GM23338 (cell line): ENCODE measurements at regions not wholly inside any gene's neighbourhood (a gene's known extent, or its start where the extent isn't known, plus 50 kb on each side); places are given as distances from the start of the nearest gene placed in this dataset.

Experiments used
- ATAC-seq: fragments of 200-7000 bp; cut with Tn5 transposase; 3 replicates; pipeline ENCODE4 v1.9.1; 2020
- DNase-seq: peaks from one replicate; pipeline ENCODE4 v3.0.0-alpha.2; 2015; ENCODE audit warnings: low spot score
- H2AFZ ChIP-seq: fragments of 200-600 bp; sonication (generic); 2 replicates; pipeline ENCODE4 v1.8.0; 2016; ENCODE audit warnings: antibody characterized with exemption, mild to moderate bottlenecking, moderate library complexity
- H3F3A ChIP-seq: fragments of 200-600 bp; sonication (generic); replicated peaks from 2 replicates; pipeline ENCODE4 v1.8.0; 2017; ENCODE audit warnings: antibody characterized with exemption, mixed run types, low read depth
- H3K27ac ChIP-seq: fragments of 200-600 bp; sonication (generic); 2 replicates; pipeline ENCODE4 v1.6.1; 2016; ENCODE audit warnings: low read depth
- H3K27me3 ChIP-seq: fragments of 200-600 bp; sonication (generic); 2 replicates; pipeline ENCODE4 v1.8.0; 2016; ENCODE audit warnings: mild to moderate bottlenecking, mixed run types, moderate library complexity; ENCODE audit not compliant: insufficient read depth
- H3K36me3 ChIP-seq: fragments of 200-600 bp; sonication (generic); 2 replicates; pipeline ENCODE4 v1.8.0; 2016; ENCODE audit warnings: mild to moderate bottlenecking; ENCODE audit not compliant: insufficient read depth
- H3K4me1 ChIP-seq: fragments of 200-600 bp; sonication (generic); 2 replicates; pipeline ENCODE4 v1.8.0; 2016; ENCODE audit warnings: mild to moderate bottlenecking, moderate library complexity; ENCODE audit not compliant: insufficient read depth
- H3K4me2 ChIP-seq: fragments of 200-600 bp; sonication (generic); 2 replicates; pipeline ENCODE4 v1.7.1; 2017; ENCODE audit warnings: mixed run types
- H3K4me3 ChIP-seq: fragments of 200-600 bp; sonication (generic); 2 replicates; pipeline ENCODE4 v1.6.1; 2016; ENCODE audit warnings: mixed run types
- H3K79me2 ChIP-seq: fragments of 200-600 bp; sonication (generic); replicated peaks from 2 replicates; pipeline ENCODE4 v1.8.0; 2017; ENCODE audit warnings: mild to moderate bottlenecking; ENCODE audit not compliant: insufficient read depth
- H3K9me2 ChIP-seq: fragments of 200-600 bp; sonication (generic); 2 replicates; pipeline ENCODE4 v1.8.0; 2017; ENCODE audit not compliant: insufficient read depth
- H4K20me1 ChIP-seq: fragments of 200-600 bp; sonication (generic); replicated peaks from 2 replicates; pipeline ENCODE4 v1.8.0; 2017; ENCODE audit warnings: mild to moderate bottlenecking; ENCODE audit not compliant: insufficient read depth
- H3K27ac Mint-ChIP-seq: 2 replicates; pipeline ENCODE4 v1.8.0; 2020; ENCODE audit warnings: inconsistent platforms, mild to moderate bottlenecking, moderate library complexity, mixed read lengths
- H3K27me3 Mint-ChIP-seq: 3 replicates; pipeline ENCODE4 v1.8.0; 2022; ENCODE audit warnings: low read depth, mild to moderate bottlenecking, moderate library complexity, mixed read lengths, inconsistent platforms; ENCODE audit not compliant: insufficient read depth, poor library complexity
- H3K36me3 Mint-ChIP-seq: 3 replicates; pipeline ENCODE4 v1.8.0; 2021; ENCODE audit warnings: low read depth, mild to moderate bottlenecking, inconsistent platforms, moderate library complexity, mixed read lengths
- H3K4me1 Mint-ChIP-seq: 3 replicates; pipeline ENCODE4 v1.8.0; 2020; ENCODE audit warnings: mild to moderate bottlenecking, inconsistent platforms, mixed read lengths
- H3K4me3 Mint-ChIP-seq: 3 replicates; pipeline ENCODE4 v1.8.0; 2021; ENCODE audit warnings: moderate library complexity, mild to moderate bottlenecking, inconsistent platforms, mixed read lengths
- H3K9me3 Mint-ChIP-seq: 3 replicates; pipeline ENCODE4 v1.8.0; 2020; ENCODE audit warnings: moderate library complexity, mild to moderate bottlenecking, inconsistent platforms, mixed read lengths
- CREB1 ChIP-seq: fragments of 250-450 bp; sonication (Bioruptor Pico); IDR thresholded peaks from 2 replicates; pipeline ENCODE4 v1.5.0; 2020; ENCODE audit warnings: low read depth, mild to moderate bottlenecking, moderate library complexity
- CTCF ChIP-seq, 2 experiments: fragments of 200-600 bp in 1 of 2; sonication (generic) in 1 of 2; conservative IDR thresholded peaks; 2 replicates each; pipeline versions ENCODE4 v1.5.1 to v1.6.1; 2016 to 2017; ENCODE audit warnings: antibody characterized with exemption in 2 of 2, low read depth in 2 of 2, mild to moderate bottlenecking in 2 of 2, moderate library complexity in 1 of 2
- ETS1 ChIP-seq: IDR thresholded peaks from 2 replicates; pipeline ENCODE4 v1.6.1; 2016; ENCODE audit warnings: antibody characterized with exemption
- EZH2 ChIP-seq: fragments of 200-600 bp; sonication (generic); IDR thresholded peaks from one replicate; pipeline ENCODE4 v1.8.0; 2017; ENCODE audit warnings: antibody characterized with exemption, mild to moderate bottlenecking, low read depth; ENCODE audit not compliant: unreplicated experiment
- EZH2phosphoT487 ChIP-seq: fragments of 200-600 bp; sonication (generic); IDR thresholded peaks from one replicate; pipeline ENCODE4 v1.8.1; 2018; ENCODE audit warnings: antibody characterized with exemption; ENCODE audit not compliant: unreplicated experiment
- JUNB ChIP-seq: IDR thresholded peaks from one replicate; pipeline ENCODE4 v1.6.1; 2016; ENCODE audit warnings: antibody characterized with exemption; ENCODE audit not compliant: unreplicated experiment
- NANOG ChIP-seq: IDR thresholded peaks from 2 replicates; pipeline ENCODE4 v1.6.1; 2016; ENCODE audit warnings: antibody characterized with exemption, borderline replicate concordance
- REST ChIP-seq: IDR thresholded peaks from one replicate; pipeline ENCODE4 v1.6.1; 2018; ENCODE audit warnings: antibody characterized with exemption; ENCODE audit not compliant: unreplicated experiment
- ZNF114 ChIP-seq: fragments of 250-450 bp; sonication (Bioruptor Pico); IDR thresholded peaks from 2 replicates; pipeline ENCODE4 v1.5.0; 2020; ENCODE audit warnings: mild to moderate bottlenecking, moderate library complexity
- ZNF331 ChIP-seq: fragments of 250-450 bp; sonication (Bioruptor Pico); IDR thresholded peaks from 2 replicates; pipeline ENCODE4 v1.5.0; 2020; ENCODE audit warnings: low read depth, mild to moderate bottlenecking, moderate library complexity

GRCh38 chr1:234536741-234537140 is 57.8 kb upstream of the TARBP1 start:
- H3K9me3 Mint-ChIP-seq, result no peaks in the 10 kb centered on the region
- Histone ChIP-seq H3K27ac (no peak overlapping the region), H2AFZ (0 out of 2 replicates have a peak overlapping the region, but pooled peaks have one; percentile 38), H3K79me2 (no peaks in the 10 kb centered on the region), H3K4me3 (no peak overlapping the region), H3K4me2 (no peak overlapping the region), H3K9me2 (no peaks in the 10 kb centered on the region), H3K4me1 (peaks cover 2% of the 10 kb centered on the region; the same call in 1 of the 2 replicates), H3K36me3 (no peaks in the 10 kb centered on the region), H4K20me1 (0 out of 2 replicates have a peak, but pooled peaks cover 3% of the 10 kb centered on the region), H3K27me3 (no peaks in the 10 kb centered on the region), H3F3A (no peaks in the 10 kb centered on the region)
- peaks cover 12% of the 10 kb centered on the region for H3K27me3 Mint-ChIP-seq
- DNase-seq (no peak), ATAC-seq (no peak)
- peaks cover 42% of the 10 kb centered on the region for H3K4me1 Mint-ChIP-seq
- no peak overlapping the region for H3K27ac Mint-ChIP-seq
- H3K4me3 Mint-ChIP-seq, result no peak overlapping the region
- TF ChIP-seq JUNB (no peak), ZNF114 (no peak), ZNF331 (CRISPR knock-in tag) (no peak), NANOG (no peak), CREB1 (CRISPR knock-in tag) (no peak), ETS1 (no peak), EZH2 (no peak), REST (no peak), CTCF (conservative IDR thresholded peaks at IDR 0.05; ENCODE audit: low read depth in 2 of 2) (no peak), EZH2phosphoT487 (no peak)
- no peaks in the 10 kb centered on the region for H3K36me3 Mint-ChIP-seq
